NCI-H446 (cell line): ENCODE measurements at regions not wholly inside any gene's neighbourhood (a gene's known extent, or its start where the extent isn't known, plus 50 kb on each side); places are given as distances from the start of the nearest gene placed in this dataset.

Experiments
- DNase-seq, 2 experiments: peaks; one replicate each; lab custom pipeline; 2025; lab: John Stamatoyannopoulos, UW

- DNase-seq = no peak
Measured at GRCh38 chr2:196361606-196362326, 190.4 kb upstream of the STK17B start.

GRCh38 chr2:196362973-196363549 is 191.7 kb upstream of the STK17B start:
- DNase-seq = no peak

- DNase-seq = no peak
Measured at GRCh38 chr2:196365145-196365544, 193.8 kb upstream of the STK17B start.

GRCh38 chr2:196365923-196366322 is 194.5 kb upstream of the STK17B start:
- no peak for DNase-seq

GRCh38 chr2:196367633-196368032 is 196.3 kb upstream of the STK17B start:
- no peak for DNase-seq

DNA sequence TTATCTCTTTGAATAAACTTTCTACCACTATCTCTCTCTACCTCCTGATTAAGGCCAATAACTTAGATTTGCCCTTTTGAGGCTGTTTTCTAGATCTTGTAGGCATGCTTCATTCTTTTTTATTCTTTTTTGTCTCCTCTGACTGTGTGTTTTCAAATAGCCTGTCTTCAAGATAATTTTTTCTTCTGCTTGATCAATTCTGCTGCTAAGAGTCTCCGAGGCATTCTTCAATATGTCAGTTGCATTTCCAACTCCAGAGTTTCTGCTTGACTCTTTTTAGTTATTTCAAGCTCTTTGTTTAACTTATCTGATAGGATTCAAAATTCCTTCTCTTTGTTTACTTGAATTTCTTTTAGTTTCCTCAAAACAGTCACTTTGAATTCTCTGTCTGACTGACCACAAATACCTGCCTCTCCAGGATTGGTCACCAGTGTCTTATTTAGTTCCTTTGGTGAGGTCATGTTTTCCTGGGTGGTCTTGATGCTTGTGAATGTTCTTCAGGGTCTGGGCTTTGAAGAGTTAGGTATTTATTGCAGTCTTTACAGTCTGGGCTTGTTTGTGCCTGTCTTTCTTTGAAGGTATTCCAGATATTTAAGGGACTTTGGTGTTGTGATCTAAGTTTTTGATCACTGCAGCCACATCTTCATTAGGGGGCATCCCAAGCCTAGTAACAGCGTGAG is 197.3 kb upstream of the STK17B start:
- no peak for DNase-seq

DNA sequence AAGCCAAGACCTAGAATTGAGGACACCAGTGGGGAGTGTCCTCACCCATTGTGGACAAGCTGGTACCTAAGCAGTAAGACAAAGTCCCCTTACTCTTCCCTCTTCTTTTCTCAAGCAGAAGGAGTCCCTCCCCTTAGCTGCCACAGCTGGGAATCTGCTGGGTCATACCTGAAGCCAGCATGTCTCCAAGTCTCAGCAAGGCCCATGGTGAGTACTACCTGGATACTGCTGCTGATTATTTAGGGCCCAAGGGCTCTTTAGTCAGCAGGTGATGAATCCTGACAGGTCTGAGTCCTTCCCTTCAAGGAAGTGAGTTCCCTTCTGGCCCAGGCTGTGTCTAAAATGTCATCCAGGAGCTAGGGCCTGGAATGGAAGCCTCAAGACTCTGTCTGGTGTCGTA is 198.6 kb upstream of the STK17B start:
- DNase-seq = no peak

GRCh38 chr2:196370381-196370780 is 199.0 kb upstream of the STK17B start:
- no peak for DNase-seq

DNA sequence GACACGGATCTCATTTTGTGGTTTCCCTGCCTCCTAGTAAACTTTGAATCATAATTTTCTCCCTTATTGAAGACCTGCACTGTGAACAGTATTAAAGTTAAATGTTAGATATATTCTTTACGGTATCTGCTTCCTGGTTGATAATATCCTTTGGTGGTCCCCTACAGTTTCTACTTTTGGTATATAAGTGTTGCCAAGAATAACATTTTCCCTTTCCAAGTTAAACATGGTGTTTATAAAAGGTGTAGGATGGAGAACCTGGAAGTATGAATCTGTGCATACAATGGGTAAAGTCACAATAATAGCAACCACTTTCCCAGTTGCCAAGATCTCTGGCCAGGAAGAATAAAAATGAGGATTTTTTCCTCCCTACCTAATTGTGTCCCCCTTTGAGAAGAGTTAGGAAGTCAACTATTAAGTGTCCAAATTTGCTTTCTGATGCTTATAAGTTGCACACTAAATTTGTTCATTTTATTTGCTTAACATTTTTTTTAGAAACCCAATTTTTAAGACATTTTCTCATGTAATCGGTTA is 201.0 kb upstream of the STK17B start:
- no peak for DNase-seq

- DNase-seq = no peak
Measured at GRCh38 chr2:196372811-196373664, 201.7 kb upstream of the STK17B start.

- DNase-seq = no peak
Measured at GRCh38 chr2:196376984-196377877, 205.9 kb upstream of the STK17B start.

GRCh38 chr2:196379600-196379999 is 208.2 kb upstream of the STK17B start:
- no peak for DNase-seq

- DNase-seq = no peak
Measured at GRCh38 chr2:196380098-196380497, 208.7 kb upstream of the STK17B start.

GRCh38 chr2:196380575-196380974 is 209.2 kb upstream of the STK17B start:
- no peak for DNase-seq

- DNase-seq = no peak
Measured at GRCh38 chr2:196381464-196381863, 210.1 kb upstream of the STK17B start.

GRCh38 chr2:196383799-196384198 is 212.4 kb upstream of the STK17B start:
- no peak for DNase-seq

GRCh38 chr2:196384729-196385128 is 213.4 kb upstream of the STK17B start:
- DNase-seq = no peak

GRCh38 chr2:196389670-196390069 is 218.3 kb upstream of the STK17B start:
- DNase-seq = no peak

DNA sequence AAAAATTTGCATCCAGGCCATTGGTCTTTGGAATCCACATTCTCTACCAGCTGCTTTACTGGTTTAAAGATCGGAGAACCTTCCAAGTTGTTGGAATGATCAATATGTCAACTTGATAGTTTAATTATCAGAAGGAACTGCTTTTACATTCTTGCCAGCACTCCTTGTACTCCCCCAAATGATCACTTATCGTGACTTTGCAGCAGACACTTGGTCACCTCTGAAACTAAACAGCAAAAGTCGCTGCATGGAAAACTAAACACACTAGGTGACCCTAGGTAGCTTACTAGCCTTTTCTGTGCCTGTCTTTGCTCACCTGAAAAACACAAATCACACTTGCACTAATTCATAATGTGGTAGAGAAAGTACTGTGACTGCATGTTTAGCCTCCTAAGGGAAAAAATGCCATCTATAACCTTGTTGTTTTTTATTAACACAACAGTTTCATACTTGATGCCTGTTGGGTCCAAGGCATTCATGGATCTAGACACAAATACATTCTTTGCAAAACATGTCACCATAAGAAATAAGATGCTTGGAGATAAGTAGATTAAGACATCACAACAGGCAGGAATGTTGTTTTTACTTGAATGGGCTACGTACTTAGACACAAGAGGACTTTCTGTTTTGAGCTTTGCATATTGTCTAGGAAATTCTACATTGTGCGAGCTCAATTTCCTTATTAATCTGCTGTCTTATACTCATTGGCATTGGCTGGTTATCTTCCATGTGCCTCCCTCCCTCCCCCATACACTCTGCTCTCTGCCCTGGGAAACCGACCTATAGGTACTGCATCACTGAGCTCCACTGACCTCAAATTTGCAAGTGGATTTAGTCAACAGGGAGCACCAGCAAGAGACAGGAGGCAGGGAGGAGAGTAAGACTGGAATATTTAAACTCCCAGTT is 219.1 kb upstream of the STK17B start:
- no peak for DNase-seq

GRCh38 chr2:196391149-196391479 is 219.7 kb upstream of the STK17B start:
- DNase-seq = no peak
